Body of pancreas (tissue), 4 donors: ENCODE measurements at regions not wholly inside any gene's neighbourhood (a gene's known extent, or its start where the extent isn't known, plus 50 kb on each side); places are given as distances from the start of the nearest gene placed in this dataset.
"Not testable (repeated sequence)": the region's sequence is repeated elsewhere in the genome, so short reads cannot be mapped to it uniquely, and the experiment has no call there.

Experiments
- POLR2A ChIP-seq, 3 donors: fragments of 450-650 bp; IDR thresholded peaks; one replicate each; pipeline ENCODE4 v1.6.1; 2016; ENCODE audit warnings: antibody characterized with exemption in 3 of 3, mild to moderate bottlenecking in 2 of 3
- TF ChIP-seq, protein P1 (sequence below), 7 experiments: fragments of 450-650 bp in 4 of 7; fragments of 200-600 bp in 3 of 7; sonication (generic) in 3 of 7; IDR thresholded peaks; one replicate each; pipeline ENCODE4 v1.5.1; 2016 to 2019; ENCODE audit warnings: antibody characterized with exemption in 7 of 7

- not testable (repeated sequence) for TF ChIP-seq POLR2A (IDR thresholded peaks at IDR 0.05)
- TF ChIP-seq, protein P1, sequence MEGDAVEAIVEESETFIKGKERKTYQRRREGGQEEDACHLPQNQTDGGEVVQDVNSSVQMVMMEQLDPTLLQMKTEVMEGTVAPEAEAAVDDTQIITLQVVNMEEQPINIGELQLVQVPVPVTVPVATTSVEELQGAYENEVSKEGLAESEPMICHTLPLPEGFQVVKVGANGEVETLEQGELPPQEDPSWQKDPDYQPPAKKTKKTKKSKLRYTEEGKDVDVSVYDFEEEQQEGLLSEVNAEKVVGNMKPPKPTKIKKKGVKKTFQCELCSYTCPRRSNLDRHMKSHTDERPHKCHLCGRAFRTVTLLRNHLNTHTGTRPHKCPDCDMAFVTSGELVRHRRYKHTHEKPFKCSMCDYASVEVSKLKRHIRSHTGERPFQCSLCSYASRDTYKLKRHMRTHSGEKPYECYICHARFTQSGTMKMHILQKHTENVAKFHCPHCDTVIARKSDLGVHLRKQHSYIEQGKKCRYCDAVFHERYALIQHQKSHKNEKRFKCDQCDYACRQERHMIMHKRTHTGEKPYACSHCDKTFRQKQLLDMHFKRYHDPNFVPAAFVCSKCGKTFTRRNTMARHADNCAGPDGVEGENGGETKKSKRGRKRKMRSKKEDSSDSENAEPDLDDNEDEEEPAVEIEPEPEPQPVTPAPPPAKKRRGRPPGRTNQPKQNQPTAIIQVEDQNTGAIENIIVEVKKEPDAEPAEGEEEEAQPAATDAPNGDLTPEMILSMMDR (IDR thresholded peaks at IDR 0.05): not testable (repeated sequence)
These were observed 350.8 kb downstream of the VRK1 start for GRCh38 chr14:97148021-97148420.
